ENCODE measurements at regions not wholly inside any gene's neighbourhood (a gene's known extent, or its start where the extent isn't known, plus 50 kb on each side); places are given as distances from the start of the nearest gene placed in this dataset.

DNA sequence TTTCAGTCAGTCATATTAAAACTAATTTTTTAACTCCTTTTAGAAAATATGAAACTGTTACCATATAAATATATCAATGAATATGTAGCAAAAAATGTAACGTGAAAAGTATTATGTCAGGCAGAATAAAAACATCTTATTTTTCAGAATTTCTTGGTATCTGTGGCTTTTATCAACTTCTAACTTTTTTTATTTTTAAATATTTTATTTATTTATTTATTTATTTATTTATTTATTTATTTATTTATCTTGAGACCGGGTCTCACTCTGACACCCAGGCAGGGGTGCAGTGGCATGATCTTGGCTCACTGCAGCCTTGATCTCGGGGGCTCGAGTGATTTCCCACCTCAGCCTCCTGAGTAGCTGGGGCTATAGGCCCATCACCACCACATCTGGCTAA is 87.6 kb downstream of the C21orf91 start:
- TF ChIP-seq, protein P1, sequence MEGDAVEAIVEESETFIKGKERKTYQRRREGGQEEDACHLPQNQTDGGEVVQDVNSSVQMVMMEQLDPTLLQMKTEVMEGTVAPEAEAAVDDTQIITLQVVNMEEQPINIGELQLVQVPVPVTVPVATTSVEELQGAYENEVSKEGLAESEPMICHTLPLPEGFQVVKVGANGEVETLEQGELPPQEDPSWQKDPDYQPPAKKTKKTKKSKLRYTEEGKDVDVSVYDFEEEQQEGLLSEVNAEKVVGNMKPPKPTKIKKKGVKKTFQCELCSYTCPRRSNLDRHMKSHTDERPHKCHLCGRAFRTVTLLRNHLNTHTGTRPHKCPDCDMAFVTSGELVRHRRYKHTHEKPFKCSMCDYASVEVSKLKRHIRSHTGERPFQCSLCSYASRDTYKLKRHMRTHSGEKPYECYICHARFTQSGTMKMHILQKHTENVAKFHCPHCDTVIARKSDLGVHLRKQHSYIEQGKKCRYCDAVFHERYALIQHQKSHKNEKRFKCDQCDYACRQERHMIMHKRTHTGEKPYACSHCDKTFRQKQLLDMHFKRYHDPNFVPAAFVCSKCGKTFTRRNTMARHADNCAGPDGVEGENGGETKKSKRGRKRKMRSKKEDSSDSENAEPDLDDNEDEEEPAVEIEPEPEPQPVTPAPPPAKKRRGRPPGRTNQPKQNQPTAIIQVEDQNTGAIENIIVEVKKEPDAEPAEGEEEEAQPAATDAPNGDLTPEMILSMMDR (IDR thresholded peaks at IDR 0.05): no peak
- no peak for TF ChIP-seq POLR2A (IDR thresholded peaks at IDR 0.05)
